Urinary bladder (tissue), 3 donors: ENCODE measurements at regions not wholly inside any gene's neighbourhood (a gene's known extent, or its start where the extent isn't known, plus 50 kb on each side); places are given as distances from the start of the nearest gene placed in this dataset.

Experiments used
- DNase-seq: peaks from one replicate; pipeline ENCODE4 v3.0.0-alpha.2; 2015; ENCODE audit errors: extremely low spot score
- H3K27ac ChIP-seq: one replicate; pipeline ENCODE4 v1.5.1; 2013; ENCODE audit warnings: low read depth, mild to moderate bottlenecking, moderate library complexity
- H3K36me3 ChIP-seq: one replicate; pipeline ENCODE4 v1.6.1; 2013; ENCODE audit warnings: mild to moderate bottlenecking, moderate library complexity; ENCODE audit not compliant: insufficient read depth
- H3K4me1 ChIP-seq: one replicate; pipeline ENCODE4 v1.6.1; 2013; ENCODE audit warnings: mild to moderate bottlenecking, moderate library complexity; ENCODE audit not compliant: insufficient read depth
- H3K4me3 ChIP-seq: one replicate; pipeline ENCODE4 v1.5.1; 2013; ENCODE audit warnings: low read depth, low read length
- WGBS: extraction: QIAGEN DNeasy Blood & Tissue Kit; methylation state at CpG from one replicate; pipeline ENCODE4 v1.1.7; 2013; 5-methylcytosine and 5-hydroxymethylcytosine counted together
- donor health status: healthy with polysubstance abuse.
- donor health status: healthy.

- no peak for DNase-seq
- H3K4me3 ChIP-seq = no peak overlapping the region
- H3K27ac ChIP-seq = no peak overlapping the region
- H3K36me3 ChIP-seq = no peaks in the 10 kb centered on the region
- 84% methylated on average over 4 of the region's 4 CpGs for WGBS
- no peaks in the 10 kb centered on the region for H3K4me1 ChIP-seq
Observed at GRCh38 chr12:76702946-76703345, 61.0 kb upstream of the ZDHHC17 start.

- WGBS = 49% methylated on average over 2 of the region's 2 CpGs
- Histone ChIP-seq H3K4me1 (no peaks in the 10 kb centered on the region), H3K36me3 (no peaks in the 10 kb centered on the region), H3K4me3 (no peak overlapping the region), H3K27ac (no peak overlapping the region)
- DNase-seq = no peak
Observed at GRCh38 chr12:76704693-76705092, 59.2 kb upstream of the ZDHHC17 start.

GRCh38 chr12:76706101-76706500, 57.8 kb upstream of the ZDHHC17 start:
- DNase-seq = no peak
- Histone ChIP-seq H3K36me3 (no peaks in the 10 kb centered on the region), H3K4me3 (no peak overlapping the region), H3K4me1 (no peaks in the 10 kb centered on the region), H3K27ac (no peak overlapping the region)

- Histone ChIP-seq H3K4me1 (no peaks in the 10 kb centered on the region), H3K27ac (no peak overlapping the region), H3K4me3 (no peak overlapping the region), H3K36me3 (no peaks in the 10 kb centered on the region)
- DNase-seq = no peak
Observed at GRCh38 chr12:76706761-76707160, 57.2 kb upstream of the ZDHHC17 start.

- DNase-seq = no peak
- WGBS = 47% methylated on average over 4 of the region's 4 CpGs
- Histone ChIP-seq H3K36me3 (no peaks in the 10 kb centered on the region), H3K4me1 (no peaks in the 10 kb centered on the region), H3K27ac (no peak overlapping the region), H3K4me3 (no peak overlapping the region)
Observed at GRCh38 chr12:76707772-76708171, 56.1 kb upstream of the ZDHHC17 start.

GRCh38 chr12:76708296-76708695, 55.6 kb upstream of the ZDHHC17 start:
- Histone ChIP-seq H3K27ac (no peak overlapping the region), H3K4me1 (no peaks in the 10 kb centered on the region), H3K36me3 (no peaks in the 10 kb centered on the region), H3K4me3 (no peak overlapping the region)
- 35% methylated on average over 2 of the region's 2 CpGs for WGBS
- DNase-seq = no peak

- Histone ChIP-seq H3K36me3 (no peaks in the 10 kb centered on the region), H3K4me3 (no peak overlapping the region), H3K27ac (no peak overlapping the region), H3K4me1 (no peaks in the 10 kb centered on the region)
- WGBS = 83% methylated on average over 3 of the region's 3 CpGs
- DNase-seq = no peak
Observed at GRCh38 chr12:76711241-76711640, 52.7 kb upstream of the ZDHHC17 start.

- Histone ChIP-seq H3K4me3 (no peak overlapping the region), H3K4me1 (no peaks in the 10 kb centered on the region), H3K27ac (no peak overlapping the region), H3K36me3 (no peaks in the 10 kb centered on the region)
- no peak for DNase-seq
- 70% methylated on average over 4 of the region's 4 CpGs for WGBS
Observed at GRCh38 chr12:76713130-76713529, 50.8 kb upstream of the ZDHHC17 start.

GRCh38 chr12:76713986-76714385, 49.9 kb upstream of the ZDHHC17 start:
- Histone ChIP-seq H3K36me3 (no peaks in the 10 kb centered on the region), H3K4me1 (no peaks in the 10 kb centered on the region), H3K27ac (no peak overlapping the region), H3K4me3 (no peak overlapping the region)
- DNase-seq = no peak
